Gastrocnemius medialis (tissue), 4 donors: ENCODE measurements at regions not wholly inside any gene's neighbourhood (a gene's known extent, or its start where the extent isn't known, plus 50 kb on each side); places are given as distances from the start of the nearest gene placed in this dataset.

ENCODE experiments used
- CTCF ChIP-seq, 5 experiments: fragments of 450-650 bp in 3 of 5; fragments of 200-600 bp in 2 of 5; sonication (generic) in 2 of 5; IDR thresholded peaks in 4 of 5; conservative IDR thresholded peaks in 1 of 5; 1 replicate in 4 of 5; 2 replicates in 1 of 5; pipeline ENCODE4 v1.5.1; 2016 to 2019; ENCODE audit warnings: antibody characterized with exemption in 5 of 5, mild to moderate bottlenecking in 3 of 5, moderate library complexity in 3 of 5
- POLR2A ChIP-seq, 2 donors: fragments of 450-650 bp; IDR thresholded peaks; one replicate each; pipeline ENCODE4 v1.6.1; 2017; ENCODE audit warnings: antibody characterized with exemption in 2 of 2, mild to moderate bottlenecking in 2 of 2, moderate library complexity in 2 of 2

GRCh38 chr17:21542991-21543390 is 149.3 kb upstream of the KCNJ18 start:
- TF ChIP-seq CTCF (IDR thresholded peaks at IDR 0.05 in 4 of 5, conservative IDR thresholded peaks at IDR 0.05 in 1 of 5) (no peak), POLR2A (IDR thresholded peaks at IDR 0.05) (no peak)
